ENCODE measurements at regions not wholly inside any gene's neighbourhood (a gene's known extent, or its start where the extent isn't known, plus 50 kb on each side); places are given as distances from the start of the nearest gene placed in this dataset.
"Not testable (repeated sequence)": the region's sequence is repeated elsewhere in the genome, so short reads cannot be mapped to it uniquely, and the experiment has no call there.

DNA sequence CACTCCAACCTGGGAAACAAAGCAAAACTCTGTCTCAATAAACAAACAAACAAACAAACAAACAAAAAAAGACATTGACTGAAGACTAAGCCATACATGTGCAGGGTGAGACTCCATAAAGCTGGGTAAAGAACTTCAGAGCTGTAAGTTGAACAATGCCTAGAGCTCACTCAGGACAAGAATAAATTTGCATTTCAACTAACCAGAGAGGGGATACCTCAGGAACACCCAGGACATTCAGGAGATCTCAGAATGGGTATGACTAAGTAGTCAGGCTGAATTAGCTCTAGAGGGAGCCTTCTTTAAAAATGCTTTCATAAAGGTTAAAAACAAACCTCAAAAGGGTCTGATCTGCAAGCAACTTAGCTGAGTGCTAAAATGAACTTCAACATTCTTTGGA is 267.7 kb upstream of the DIO3 start:
- no peak overlapping the region for H3K4me3 Mint-ChIP-seq
- peaks cover 3% of the 10 kb centered on the region for H3K4me1 Mint-ChIP-seq
- TF ChIP-seq, protein P1, sequence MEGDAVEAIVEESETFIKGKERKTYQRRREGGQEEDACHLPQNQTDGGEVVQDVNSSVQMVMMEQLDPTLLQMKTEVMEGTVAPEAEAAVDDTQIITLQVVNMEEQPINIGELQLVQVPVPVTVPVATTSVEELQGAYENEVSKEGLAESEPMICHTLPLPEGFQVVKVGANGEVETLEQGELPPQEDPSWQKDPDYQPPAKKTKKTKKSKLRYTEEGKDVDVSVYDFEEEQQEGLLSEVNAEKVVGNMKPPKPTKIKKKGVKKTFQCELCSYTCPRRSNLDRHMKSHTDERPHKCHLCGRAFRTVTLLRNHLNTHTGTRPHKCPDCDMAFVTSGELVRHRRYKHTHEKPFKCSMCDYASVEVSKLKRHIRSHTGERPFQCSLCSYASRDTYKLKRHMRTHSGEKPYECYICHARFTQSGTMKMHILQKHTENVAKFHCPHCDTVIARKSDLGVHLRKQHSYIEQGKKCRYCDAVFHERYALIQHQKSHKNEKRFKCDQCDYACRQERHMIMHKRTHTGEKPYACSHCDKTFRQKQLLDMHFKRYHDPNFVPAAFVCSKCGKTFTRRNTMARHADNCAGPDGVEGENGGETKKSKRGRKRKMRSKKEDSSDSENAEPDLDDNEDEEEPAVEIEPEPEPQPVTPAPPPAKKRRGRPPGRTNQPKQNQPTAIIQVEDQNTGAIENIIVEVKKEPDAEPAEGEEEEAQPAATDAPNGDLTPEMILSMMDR (IDR thresholded peaks at IDR 0.05; ENCODE audit: unreplicated experiment in 3 of 3) = no peak
- H3K27me3 Mint-ChIP-seq (ENCODE audit: low read depth) = peaks cover 15% of the 10 kb centered on the region
- H3K36me3 Mint-ChIP-seq (ENCODE audit: low read depth) = peaks cover 5% of the 10 kb centered on the region
- H3K27ac Mint-ChIP-seq = no peak overlapping the region
- H3K9me3 Mint-ChIP-seq = peaks cover 41% of the 10 kb centered on the region

DNA sequence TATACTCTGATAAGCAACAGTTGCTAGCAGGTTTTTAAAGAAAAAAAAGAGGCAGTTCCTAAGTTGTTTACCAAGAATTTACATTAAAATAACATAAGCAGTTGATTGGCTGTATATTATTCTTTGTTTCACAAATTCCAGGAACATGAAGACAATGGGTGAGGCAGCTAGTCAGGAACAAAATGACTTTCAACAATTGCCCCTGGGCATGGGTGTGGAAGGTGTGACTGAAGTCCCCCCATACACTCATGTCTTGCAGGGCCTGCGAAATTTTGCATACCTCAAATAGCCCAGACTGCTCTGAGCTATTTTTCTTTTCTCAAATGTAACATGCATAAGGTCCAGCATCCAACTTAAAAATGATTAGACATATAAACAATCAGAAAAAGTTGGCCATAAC is 267.2 kb upstream of the DIO3 start:
- TF ChIP-seq, protein P1 (IDR thresholded peaks at IDR 0.05; ENCODE audit: unreplicated experiment in 3 of 3) = no peak
- Mint-ChIP-seq H3K27me3 (ENCODE audit: low read depth) (peaks cover 17% of the 10 kb centered on the region), H3K4me3 (no peak overlapping the region), H3K27ac (no peak overlapping the region), H3K9me3 (peaks cover 42% of the 10 kb centered on the region), H3K36me3 (ENCODE audit: low read depth) (peaks cover 5% of the 10 kb centered on the region), H3K4me1 (no peaks in the 10 kb centered on the region)

DNA sequence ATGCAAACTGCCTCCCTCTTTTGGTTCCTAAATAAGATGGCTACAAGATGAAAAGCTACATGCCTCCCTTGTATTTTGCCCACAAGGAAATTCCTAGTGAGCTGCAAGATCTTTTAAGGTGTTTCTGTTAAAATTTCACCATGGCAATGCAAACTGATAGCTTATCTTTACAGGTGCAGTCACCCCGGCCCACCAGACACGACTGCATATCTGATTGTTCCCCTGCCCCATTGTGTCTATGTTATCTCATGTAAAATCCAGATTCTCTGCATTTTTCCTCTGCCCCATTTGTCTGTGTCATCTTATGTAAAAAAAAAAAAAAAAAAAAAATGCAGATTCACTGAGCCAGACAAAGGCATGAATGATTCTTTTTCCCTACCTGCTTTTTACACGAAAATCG is 261.5 kb upstream of the DIO3 start:
- H3K27me3 Mint-ChIP-seq (ENCODE audit: low read depth); H3K4me3 Mint-ChIP-seq; H3K27ac Mint-ChIP-seq; H3K4me1 Mint-ChIP-seq; H3K36me3 Mint-ChIP-seq (ENCODE audit: low read depth): not testable (repeated sequence)
- peaks cover 32% of the 10 kb centered on the region for H3K9me3 Mint-ChIP-seq

DNA sequence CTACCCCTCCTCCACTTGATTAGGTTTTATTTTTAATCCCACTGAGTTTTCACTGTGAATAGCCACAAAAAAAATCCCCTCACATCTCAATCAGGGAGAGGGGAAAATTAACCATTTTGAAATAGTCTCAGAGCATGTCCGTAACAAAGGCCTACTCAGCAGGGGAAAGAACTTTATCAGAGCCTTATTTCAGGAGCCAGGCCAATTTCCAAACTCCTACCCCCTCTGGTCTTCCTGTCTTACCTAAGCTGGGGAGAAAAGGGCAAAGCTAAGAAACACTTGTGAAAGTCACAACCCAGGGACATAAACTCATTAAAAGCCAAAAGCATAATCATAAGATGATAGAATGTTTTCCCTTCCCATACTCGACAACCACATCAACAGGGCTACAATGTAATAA is 260.3 kb upstream of the DIO3 start:
- Mint-ChIP-seq H3K27me3 (ENCODE audit: low read depth) (peaks cover 3% of the 10 kb centered on the region), H3K4me3 (no peak overlapping the region), H3K36me3 (ENCODE audit: low read depth) (peaks cover 5% of the 10 kb centered on the region), H3K4me1 (no peaks in the 10 kb centered on the region), H3K27ac (no peak overlapping the region), H3K9me3 (peaks cover 26% of the 10 kb centered on the region)
- TF ChIP-seq, protein P1 (IDR thresholded peaks at IDR 0.05; ENCODE audit: unreplicated experiment in 3 of 3) = no peak

DNA sequence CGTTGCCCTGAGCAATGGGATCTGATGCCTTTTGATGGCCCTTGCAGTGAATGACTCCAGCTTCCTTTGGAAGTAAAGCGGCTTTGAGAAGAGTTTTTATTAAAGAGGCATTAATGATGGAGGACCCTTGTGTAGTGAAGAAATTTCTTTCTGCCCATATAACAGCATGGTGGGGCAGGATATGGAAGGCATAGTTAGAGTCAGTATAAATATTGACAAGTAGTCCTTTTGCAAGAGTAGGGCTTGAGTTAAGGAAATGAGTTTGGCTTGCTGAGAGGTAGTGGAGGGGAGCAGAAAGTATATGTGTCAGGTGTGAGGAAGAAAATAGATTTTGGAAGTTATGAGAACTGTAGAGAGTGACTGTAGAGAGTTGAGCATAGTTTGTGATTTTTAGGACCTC is 254.1 kb upstream of the DIO3 start:
- not testable (repeated sequence) for H3K4me3 Mint-ChIP-seq; H3K4me1 Mint-ChIP-seq; H3K36me3 Mint-ChIP-seq (ENCODE audit: low read depth); H3K27ac Mint-ChIP-seq; H3K9me3 Mint-ChIP-seq
- peaks cover 10% of the 10 kb centered on the region for H3K27me3 Mint-ChIP-seq (ENCODE audit: low read depth)

DNA sequence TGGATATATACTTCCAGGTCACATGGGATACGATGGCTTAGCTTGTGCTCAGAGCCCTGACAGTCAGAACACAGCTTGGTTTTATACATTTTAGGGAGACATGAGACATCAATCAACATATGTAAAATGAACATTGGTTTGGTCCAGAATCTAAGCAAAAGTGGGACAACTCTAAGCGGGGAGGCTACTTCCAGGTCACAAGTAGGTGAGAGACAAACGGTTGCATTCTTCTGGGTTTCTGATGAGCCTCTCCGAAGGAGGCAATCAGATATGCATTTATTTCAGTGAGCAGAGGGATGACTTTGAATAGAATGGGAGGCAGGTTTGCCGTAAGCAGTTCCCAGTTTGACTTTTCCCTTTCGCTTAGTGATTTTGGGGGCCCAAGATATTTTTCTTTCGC is 250.1 kb upstream of the DIO3 start:
- not testable (repeated sequence) for H3K4me1 Mint-ChIP-seq; H3K4me3 Mint-ChIP-seq; H3K27ac Mint-ChIP-seq; H3K36me3 Mint-ChIP-seq (ENCODE audit: low read depth)
- Mint-ChIP-seq H3K9me3 (peaks cover 16% of the 10 kb centered on the region), H3K27me3 (ENCODE audit: low read depth) (peaks cover 10% of the 10 kb centered on the region)

DNA sequence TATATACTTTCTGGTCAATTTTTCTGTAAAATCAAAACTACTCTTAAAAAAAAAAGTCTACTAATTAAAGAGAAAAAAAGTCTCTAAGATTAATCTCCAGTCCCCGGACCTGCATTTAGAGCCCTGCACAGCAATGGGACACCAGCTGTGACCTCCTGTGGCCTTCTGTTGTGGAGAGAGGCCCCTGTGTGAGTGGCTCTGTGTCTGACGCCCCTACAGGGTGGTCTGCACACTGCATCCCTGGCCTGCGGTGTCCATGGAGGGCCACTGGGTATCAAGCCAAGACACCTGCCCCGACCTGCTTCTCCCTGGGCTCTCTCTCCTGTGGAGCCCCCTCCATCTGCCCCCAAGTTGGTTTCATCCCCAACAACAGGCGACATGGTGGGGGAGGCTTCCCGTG is 248.0 kb upstream of the DIO3 start:
- H3K27ac Mint-ChIP-seq = no peak overlapping the region
- H3K36me3 Mint-ChIP-seq (ENCODE audit: low read depth) = no peaks in the 10 kb centered on the region
- TF ChIP-seq, protein P1 (IDR thresholded peaks at IDR 0.05; ENCODE audit: unreplicated experiment in 3 of 3) = no peak
- peaks cover 16% of the 10 kb centered on the region for H3K9me3 Mint-ChIP-seq
- no peaks in the 10 kb centered on the region for H3K4me1 Mint-ChIP-seq
- H3K27me3 Mint-ChIP-seq (ENCODE audit: low read depth) = peaks cover 12% of the 10 kb centered on the region
- H3K4me3 Mint-ChIP-seq = no peak overlapping the region

DNA sequence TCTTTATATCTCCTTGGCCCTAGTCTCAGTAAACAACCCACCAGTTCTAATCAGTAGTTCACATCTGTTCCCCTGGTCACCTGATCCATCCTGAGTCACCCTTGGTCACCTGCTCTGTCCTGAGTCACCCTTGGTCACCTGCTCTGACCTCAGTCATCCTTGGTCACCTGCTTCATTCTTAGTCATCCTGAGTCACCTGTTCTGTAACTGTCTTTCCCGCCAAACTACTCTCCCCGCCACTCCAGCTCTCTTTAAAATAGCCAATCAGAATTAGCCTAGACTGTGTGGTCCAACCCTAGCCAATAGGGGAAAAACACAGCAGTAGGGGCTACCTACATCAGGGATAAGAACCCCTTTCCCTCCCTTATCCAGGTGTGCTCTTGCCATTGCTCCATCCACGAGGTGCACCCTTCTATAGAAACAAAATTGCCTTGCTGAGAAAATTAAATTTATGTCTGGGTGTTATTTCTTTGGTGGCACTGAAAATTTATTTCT is 245.4 kb upstream of the DIO3 start:
- TF ChIP-seq, protein P1 (IDR thresholded peaks at IDR 0.05; ENCODE audit: unreplicated experiment in 3 of 3) = no peak
- Mint-ChIP-seq H3K27ac (no peak overlapping the region), H3K4me1 (no peaks in the 10 kb centered on the region), H3K9me3 (peaks cover 13% of the 10 kb centered on the region), H3K27me3 (ENCODE audit: low read depth) (peaks cover 10% of the 10 kb centered on the region), H3K36me3 (ENCODE audit: low read depth) (no peaks in the 10 kb centered on the region), H3K4me3 (no peak overlapping the region)

Measured in nephron (organoid).